ENCODE measurements at regions not wholly inside any gene's neighbourhood (a gene's known extent, or its start where the extent isn't known, plus 50 kb on each side); places are given as distances from the start of the nearest gene placed in this dataset.
"Not testable (repeated sequence)": the region's sequence is repeated elsewhere in the genome, so short reads cannot be mapped to it uniquely, and the experiment has no call there.

DNA sequence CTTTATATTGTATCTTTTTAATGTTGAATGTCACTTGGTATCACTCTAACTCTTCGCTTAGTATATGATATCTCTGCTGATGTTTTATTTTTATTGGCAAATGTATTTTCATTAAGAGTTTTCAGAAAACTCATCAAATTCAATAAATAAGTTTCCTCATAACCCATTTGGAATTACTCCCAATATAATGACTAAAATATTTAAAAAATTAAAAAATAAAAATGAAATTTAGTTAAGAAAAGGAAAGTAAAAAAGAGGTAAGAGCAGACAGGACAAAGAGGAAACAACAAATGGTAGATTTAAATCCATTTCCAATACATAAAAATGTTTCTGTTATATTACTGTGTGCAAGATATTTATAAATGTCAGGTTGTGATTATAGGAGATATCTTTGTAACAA is 548.9 kb upstream of the SPRY2 start:
- DNase-seq (ENCODE audit: low read depth in 2 of 2) = no peak

DNA sequence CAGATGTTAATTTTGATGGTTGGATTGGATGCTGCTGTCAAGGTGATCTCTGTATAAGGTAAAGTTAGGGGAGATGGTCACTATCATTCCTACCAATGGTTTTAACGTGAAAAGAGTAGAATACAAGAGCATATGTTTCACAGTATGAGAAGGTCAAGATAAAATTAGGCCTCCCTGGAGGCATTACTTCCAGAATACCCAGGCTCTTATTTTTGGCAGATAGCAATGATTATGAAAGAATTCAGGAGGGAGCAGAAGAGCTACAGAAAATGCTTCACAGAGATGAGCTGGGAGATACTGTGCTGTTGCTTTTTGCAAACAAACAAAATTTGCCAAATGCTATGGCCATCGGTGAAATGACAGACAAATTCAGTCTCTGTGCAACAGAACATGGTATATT is 547.5 kb upstream of the SPRY2 start:
- DNase-seq (ENCODE audit: low read depth in 2 of 2) = no peak

DNA sequence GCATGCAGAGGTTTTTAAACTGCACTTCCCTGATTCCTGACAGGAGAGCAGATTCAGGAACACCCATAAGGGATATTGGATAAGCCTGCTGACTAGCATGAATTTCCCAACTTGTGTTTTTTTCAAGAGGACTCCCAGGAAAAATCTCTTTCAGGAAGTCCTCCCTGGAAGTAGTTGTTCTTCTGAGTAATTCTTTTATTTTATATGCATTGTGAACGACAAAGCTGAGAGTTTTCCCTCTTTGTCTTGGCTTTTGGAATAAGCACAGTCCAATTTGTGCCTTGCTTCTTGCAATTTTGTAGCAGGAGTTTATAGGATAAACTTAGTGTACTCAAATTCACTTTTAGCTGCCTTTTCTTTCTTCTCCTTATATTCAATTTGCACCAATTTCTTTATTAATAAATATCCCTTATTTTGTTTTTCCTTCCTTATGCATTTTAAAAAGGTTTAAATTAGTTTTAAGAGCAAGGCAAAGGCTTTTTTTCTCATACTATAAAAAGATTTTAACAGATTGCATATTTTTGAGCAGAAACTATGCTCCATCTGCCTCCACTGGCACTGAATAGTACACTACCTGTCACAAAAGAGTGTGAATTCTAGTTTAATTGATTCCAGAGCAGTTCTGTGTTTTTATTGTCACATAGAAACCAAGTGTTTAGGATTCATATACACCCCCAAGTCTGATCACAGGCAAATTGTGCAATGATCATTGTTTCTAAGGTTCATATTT is 543.3 kb upstream of the SPRY2 start:
- no peak for DNase-seq (ENCODE audit: low read depth in 2 of 2)

DNA sequence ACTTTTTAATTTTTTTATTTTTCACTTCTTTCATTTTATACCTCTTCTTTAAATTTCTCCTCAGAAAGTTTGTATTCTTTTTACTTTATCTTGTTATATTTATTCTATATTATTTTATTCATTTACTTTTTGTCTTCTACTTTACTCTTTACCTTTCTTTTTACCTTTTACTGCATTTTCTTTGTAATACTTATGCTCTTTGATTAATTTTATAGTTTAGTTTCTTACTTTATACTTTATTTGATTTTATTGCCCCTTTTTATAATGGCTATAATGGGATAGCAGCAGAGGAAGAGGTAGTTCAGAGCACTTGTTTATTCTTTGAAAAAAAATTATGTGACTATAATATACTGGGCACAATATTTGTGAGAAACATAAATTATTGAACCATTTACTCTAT is 542.6 kb upstream of the SPRY2 start:
- DNase-seq (ENCODE audit: low read depth in 2 of 2) = no peak

DNA sequence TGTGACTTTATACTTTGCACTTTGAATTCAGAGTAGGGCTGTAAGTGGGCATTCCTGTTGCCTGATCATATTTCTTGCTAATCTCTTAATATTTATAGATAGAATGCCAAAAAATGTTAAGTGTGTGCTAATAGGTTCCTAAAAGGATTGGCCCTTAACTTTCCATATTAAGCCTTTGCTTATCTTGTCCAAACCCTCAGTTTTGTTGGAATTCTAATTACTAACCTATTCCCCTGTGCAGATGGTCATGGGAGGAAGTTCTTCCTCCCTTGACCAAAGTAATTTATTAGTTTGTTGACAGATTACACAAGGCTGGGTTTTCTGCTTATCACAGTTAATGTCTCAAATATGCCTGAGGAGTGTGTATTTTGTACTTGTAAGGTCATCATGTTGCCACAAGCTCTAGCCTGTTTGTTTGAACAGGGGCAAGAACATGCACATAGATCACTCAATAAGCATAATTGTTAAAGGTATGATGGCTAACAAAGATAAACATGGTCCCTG is 541.1 kb upstream of the SPRY2 start:
- no peak for DNase-seq (ENCODE audit: low read depth in 2 of 2)

DNA sequence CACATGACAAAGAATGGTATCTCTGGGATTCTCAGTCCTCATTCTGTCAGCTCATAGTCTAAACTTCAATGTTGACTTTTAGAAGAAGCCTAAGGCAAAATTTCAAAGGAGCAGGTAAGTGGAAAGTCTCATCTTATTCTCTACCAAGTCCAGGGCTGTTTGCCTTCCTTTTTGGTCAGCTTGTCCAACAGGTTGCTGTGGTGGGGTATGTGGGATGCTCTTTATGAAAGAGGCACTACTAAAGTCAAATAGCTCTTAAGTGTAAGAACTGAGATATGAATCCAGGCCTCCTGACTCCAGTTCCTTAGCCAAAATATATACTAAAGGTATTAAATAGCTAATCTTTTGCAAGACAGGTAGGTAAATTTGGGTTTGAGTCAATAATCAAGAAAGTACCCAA is 540.6 kb upstream of the SPRY2 start:
- DNase-seq (ENCODE audit: low read depth in 2 of 2) = no peak

DNA sequence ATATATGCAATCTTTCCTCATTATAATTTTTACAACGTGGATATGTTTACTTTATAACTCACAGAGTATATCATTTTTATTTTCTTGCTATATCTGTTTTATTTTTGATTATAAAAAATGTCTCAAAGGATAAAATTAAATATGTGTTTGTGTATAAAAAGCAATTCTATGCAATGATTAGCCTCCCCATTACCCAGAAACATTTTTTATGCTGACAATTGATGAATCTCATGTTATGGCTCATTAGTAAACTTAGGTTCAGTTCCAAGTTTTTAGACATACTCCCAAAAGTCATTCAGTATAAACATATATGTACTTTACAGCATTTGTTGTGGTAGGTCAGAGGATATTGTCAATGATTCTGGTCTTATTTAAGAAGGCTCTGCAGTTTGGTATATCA is 540.1 kb upstream of the SPRY2 start:
- DNase-seq (ENCODE audit: low read depth in 2 of 2) = no peak

DNA sequence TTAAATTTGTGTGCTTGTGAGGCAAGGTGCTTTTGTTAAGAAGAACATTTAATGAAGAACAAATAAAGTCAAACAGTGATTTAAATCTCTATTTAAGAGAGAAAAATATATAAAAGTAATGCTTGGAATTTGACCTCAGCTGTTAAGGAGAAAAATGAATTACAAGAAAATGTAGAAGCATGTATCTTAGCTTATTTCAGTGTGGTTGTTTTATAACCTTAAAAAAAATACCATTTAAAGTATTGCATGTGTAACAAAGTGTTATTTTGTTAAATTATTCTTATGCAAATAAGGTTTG is 537.0 kb upstream of the SPRY2 start:
- no peak for DNase-seq (ENCODE audit: low read depth in 2 of 2)

DNA sequence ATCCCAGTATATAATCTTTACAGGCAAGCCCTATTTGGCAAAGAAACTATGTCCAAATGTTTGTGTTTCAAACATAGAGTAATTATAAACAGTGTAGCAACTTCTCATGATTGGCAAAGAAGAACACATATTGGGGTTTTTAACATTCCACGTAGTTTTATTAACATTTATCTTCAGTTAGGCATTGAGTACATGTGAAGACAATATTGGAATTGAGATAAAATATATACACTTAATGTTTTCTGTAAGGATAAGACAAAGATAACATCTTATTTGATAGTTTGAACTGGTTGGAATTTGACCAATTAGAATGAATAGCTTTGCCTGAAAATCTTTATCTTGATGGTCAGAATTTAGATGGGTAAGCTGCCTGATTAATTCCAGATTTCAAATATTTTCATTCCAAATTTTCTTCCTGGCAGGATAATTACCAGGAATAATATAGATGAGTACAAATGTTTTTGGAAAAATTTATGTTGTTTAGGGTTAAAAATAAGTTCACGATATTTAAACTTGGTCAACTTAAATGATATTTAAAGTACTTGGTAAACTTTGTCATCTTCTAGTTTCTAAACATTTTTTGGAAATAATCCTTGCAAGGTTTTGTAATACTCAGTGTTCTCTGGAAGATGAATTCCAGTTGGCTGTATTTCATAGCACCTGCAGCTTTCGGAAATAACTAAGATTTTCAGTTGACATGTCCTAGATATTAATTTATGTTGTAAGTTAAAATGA is 536.5 kb upstream of the SPRY2 start:
- DNase-seq (ENCODE audit: low read depth in 2 of 2) = no peak

DNA sequence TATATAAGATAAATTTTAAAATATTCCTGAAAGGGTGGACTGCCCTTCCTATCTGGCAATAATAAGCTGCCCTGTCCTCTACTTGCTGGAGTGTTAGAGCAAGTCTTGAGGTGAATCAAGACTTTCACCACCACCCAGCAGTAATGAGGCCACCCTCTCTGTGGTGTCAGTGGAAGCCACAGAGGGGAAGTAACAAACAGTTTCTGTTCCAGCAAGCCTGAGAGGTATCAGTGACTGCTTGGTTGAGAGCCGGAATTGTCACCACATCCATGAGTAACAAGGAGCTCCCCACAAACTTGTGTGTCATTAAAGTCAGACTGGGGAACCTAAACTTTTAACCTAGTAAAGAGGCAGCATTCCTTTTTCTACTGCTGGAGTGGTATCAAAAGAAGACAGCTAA is 532.7 kb upstream of the SPRY2 start:
- no peak for DNase-seq (ENCODE audit: low read depth in 2 of 2)

DNA sequence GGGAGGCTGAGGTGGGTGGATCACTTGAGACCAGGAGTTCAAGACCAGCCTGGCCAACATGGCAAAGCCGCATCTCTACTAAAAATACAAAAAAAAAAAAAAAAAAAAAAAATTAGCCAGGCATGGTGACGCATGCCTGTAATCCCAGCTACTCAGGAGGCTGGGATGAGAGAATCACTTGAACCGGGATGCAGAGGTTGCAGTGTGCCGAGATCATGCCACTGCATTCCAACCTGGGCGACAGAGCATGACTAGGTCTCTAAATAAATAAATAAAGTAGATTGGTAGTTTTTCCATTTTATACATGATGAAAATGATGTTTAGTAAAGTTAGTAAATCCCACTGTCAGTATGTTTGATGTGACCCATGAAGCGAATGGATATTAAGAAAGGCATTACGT is 531.0 kb upstream of the SPRY2 start:
- not testable (repeated sequence) for DNase-seq (ENCODE audit: low read depth in 2 of 2)

DNA sequence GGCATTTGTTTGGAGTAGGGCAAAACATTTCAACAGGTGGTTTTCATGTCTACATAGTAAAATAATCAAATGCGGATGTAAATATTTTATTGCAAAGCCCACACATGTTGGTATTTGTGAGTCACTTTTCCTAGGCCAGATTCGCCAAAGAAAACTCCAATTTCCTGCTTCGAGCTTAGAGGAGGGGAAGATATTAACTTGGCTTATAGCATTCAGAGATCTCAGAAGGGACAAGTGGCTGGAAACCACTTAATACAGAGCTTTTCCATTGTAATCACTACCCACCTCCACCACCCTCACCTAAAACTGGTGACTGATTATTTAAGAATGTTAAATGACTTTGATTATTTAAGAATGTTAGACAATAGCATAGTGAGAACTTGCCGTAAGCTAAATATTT is 530.6 kb upstream of the SPRY2 start:
- no peak for DNase-seq (ENCODE audit: low read depth in 2 of 2)

DNA sequence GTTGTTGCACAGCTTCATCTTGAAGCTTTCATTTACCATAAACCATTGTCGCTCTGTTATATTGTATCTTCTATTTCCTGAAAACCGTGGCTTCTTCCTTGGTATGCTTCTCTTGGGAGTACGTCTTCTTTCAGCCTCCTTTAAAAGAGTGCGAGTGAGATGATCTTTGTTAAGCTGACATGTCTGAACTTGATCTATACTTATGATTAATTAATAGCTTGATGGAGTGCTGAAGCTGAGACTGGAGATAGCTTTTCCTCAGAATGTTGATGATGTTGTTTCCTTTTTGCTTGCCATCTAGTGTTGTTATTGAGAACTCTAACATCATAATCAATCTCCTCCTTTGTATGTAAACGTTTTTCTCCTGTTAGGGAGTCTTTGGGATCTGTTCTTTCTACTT is 529.3 kb upstream of the SPRY2 start:
- DNase-seq (ENCODE audit: low read depth in 2 of 2) = no peak

DNA sequence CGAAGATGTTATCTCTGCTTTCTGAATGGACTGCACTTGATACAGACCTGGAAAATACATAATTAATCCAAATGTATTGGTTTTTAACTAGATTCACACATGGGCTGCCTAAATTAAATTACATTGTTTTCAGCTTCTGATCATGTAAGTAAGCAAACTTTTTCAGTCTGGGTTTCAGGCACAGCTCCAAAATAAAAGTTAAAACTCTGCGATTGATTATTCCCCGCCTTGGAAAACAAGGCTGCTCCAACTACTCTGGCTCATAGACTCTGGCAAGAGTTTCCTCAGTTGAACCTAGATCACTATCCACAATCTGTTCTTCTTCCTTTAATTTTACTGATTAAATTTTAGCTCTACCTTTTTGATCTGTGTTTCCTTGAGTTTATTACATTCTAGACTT is 526.0 kb upstream of the SPRY2 start:
- no peak for DNase-seq (ENCODE audit: low read depth in 2 of 2)

DNA sequence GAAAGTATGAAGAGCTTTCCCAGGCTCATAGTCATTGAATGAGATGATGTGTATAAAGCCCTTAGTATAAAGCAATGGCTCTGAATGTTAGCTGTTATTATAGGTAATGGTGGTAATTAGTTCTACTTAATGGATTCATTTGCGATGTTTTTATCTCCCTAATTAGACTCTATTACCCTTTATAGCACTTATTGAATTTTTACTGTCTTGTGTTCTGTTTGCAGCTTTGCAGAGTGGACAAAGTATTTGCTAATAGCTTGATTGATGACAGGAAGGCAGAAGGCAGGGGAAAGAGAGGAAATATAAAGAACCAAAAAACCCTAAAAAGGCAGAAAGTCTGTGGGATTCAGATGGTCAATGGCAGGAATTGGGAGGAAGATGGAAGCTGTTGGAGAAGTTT is 524.4 kb upstream of the SPRY2 start:
- DNase-seq (ENCODE audit: low read depth in 2 of 2) = no peak

DNA sequence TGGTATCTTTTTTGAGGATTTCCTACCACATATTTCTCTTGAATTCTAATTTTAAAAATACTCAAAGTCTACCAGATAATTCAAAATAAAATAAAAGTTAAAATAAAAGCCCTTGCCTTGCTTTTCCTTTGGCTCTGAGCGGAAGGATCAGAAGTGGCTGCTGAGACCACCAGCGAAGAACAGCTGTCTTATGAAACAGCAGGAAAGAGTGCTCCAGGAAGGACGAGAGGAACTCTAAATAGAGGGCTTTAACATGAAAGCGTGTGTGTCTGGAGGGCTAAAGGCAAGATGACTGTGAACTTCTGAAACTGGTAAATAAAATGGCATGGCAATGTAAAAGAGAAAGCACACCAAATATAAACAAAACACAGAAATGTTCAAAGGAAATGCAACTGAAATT is 521.5 kb upstream of the SPRY2 start:
- no peak for DNase-seq (ENCODE audit: low read depth in 2 of 2)

DNA sequence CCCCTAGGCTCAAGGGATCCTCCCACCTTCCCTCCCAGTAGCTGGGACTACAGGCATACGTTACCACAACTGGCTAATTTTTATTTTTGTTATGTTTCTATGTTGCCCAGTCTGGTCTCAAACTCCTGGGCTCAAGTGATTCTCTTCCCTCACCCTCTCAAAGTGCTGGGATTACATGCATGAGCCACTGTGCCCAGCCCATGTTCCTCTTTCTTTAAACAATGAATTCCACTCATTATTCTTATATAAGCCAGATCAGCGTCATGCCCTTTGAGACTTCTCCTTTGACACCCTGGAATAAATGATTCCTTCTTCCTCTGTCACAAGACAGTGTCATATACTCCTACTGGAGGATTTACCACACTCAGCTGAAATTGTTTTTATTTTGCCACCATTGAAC is 519.9 kb upstream of the SPRY2 start:
- DNase-seq (ENCODE audit: low read depth in 2 of 2) = no peak

DNA sequence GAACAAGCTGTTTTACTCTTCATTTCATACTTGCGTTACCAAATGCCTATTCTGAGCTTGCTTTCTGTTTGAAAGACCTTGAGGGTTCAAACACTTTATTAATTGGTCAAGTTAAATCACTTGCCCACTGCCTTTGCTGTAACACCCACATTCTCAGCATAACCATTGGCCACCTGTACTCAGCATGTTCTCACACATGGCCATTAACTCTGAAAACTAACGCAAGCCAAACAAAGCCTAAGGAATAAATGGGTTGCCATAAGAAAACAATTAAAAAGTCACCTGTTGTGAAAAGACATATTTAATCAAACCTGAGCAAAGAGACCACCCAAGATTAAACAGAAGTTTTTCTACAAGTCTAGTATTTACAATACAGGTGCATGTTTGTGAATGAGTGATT is 517.2 kb upstream of the SPRY2 start:
- DNase-seq (ENCODE audit: low read depth in 2 of 2) = no peak

DNA sequence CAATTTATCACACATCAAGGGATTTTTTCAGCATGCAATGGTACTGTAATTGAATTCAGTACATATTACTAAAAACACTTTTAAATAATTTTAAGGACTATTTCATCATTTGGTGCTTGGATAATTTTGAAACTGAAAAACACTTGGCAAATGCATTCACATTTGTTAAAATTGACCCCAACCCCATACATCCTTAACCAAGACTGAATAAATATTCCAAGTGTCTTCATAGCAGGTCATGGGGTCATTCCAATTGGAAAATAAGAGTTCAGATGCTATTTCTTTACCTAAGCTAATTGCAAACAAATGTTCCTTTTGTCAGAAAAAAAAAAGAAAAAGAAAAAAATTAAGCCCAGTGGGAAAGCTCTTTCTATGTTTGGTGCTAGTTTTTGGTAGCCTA is 516.4 kb upstream of the SPRY2 start:
- DNase-seq (ENCODE audit: low read depth in 2 of 2) = no peak

DNA sequence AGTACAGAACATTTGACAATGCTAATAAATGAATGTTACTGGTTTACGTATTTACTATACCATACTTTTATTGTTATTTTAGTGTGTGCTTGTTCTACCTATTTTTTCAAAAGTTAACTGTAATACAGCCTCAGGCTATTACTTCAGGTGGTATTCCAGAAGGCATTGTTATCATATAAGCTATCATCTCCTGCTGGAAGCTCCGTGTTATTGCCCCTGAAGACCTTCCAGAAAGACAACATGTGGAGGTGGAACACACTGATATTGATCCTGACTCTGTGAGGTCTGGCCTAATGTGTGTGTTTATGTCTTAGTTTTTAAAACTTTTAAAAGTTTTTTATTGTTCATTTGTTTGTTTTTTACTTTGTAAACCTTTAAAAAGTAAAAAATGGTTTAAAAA is 509.8 kb upstream of the SPRY2 start:
- DNase-seq (ENCODE audit: low read depth in 2 of 2) = no peak

DNA sequence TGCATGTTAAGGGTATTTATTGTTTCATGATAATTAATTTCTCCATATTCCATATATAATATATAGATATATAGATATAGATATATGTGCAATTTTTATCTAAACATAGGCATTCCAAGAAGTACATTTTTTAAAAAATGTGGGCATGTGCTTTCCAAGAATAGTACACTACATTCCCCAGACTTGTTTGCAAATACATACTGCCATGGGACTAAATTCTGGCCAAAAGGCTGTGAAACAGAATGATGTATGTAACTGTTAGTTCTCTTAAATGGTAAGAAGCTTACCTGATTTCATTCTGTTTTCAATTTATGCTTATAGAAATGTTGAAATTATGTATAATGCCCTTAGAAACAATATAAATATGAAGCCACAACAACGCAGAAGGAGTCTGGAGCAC is 503.2 kb upstream of the SPRY2 start:
- DNase-seq (ENCODE audit: low read depth in 2 of 2) = no peak

DNA sequence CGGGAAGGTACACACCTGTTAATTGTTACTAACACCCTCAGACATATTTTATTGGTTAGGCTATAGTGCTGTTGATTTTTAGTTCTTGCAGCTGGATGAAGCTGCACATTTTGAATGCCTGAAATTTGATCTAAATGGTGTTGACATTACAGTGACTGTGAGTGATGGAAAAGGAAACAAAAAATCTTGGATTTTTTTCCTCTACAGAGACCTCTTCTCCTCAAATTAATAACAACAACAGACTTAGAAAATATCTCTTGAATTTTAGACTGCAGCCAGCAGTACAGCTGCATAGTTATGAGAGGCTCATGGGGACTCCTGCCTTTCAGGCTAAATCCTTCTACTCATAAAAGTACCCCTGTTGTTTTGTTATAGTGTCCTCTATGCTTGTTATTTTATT is 500.5 kb upstream of the SPRY2 start:
- no peak for DNase-seq (ENCODE audit: low read depth in 2 of 2)

DNA sequence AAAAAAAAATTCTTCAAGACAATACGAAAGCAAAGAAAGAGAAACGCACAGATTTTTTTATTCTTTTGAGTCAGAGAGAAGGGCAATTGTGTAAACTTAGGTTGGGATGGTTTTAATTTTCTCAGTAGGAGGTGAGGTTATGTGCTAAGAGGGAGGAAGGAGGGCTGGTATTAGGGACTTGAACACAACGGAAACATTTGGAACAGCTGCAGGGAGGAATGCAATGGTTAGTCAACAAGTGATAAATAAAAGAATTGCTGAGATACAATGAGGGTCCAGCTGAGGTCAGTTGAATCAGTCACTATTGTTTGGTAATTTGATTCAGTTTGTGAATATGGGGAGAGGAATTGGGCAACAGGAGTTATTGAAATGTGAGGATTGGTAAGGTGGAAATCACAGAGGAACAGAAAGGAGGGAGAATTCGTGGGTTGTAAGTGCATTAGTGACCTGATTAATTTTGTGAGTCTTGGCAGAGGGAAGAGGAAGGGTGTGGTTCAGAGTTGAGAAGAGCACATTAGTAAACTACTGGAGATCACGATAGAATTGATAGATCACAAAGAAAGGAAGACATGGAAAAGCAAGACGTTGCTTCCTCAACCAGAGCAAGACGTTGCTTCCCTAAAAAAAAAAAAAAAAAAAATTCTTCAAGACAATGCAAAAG is 499.5 kb upstream of the SPRY2 start:
- no peak for DNase-seq (ENCODE audit: low read depth in 2 of 2)

All from stimulated activated CD4-positive, alpha-beta T cell treated with anti-CD3 and anti-CD28 coated beads, Interleukin-4, amount 100 ng/mL, for 48 hours (primary cell).